LNCAP (cell line): ENCODE measurements at regions not wholly inside any gene's neighbourhood (a gene's known extent, or its start where the extent isn't known, plus 50 kb on each side); places are given as distances from the start of the nearest gene placed in this dataset.

Source experiments
- CTCF ChIP-seq: fragments of 450-650 bp; IDR thresholded peaks from 2 replicates; pipeline ENCODE4 v1.5.1; 2017; ENCODE audit warnings: mild to moderate bottlenecking

GRCh38 chr10:62597226-62597625 lies 207.3 kb upstream of the ADO start:
- no peak for TF ChIP-seq CTCF

- TF ChIP-seq CTCF, result no peak
Measured at GRCh38 chr10:62599161-62599560, 205.4 kb upstream of the ADO start.

GRCh38 chr10:62610649-62611229 lies 193.8 kb upstream of the ADO start:
- TF ChIP-seq CTCF, result peak; percentile 77

- TF ChIP-seq CTCF, result no peak
Measured at GRCh38 chr10:62613424-62613823, 191.1 kb upstream of the ADO start.

- TF ChIP-seq CTCF, result no peak
Measured at GRCh38 chr10:62613859-62614258, 190.7 kb upstream of the ADO start.

- no peak for TF ChIP-seq CTCF
Measured at GRCh38 chr10:62614389-62615157, 189.9 kb upstream of the ADO start.

- TF ChIP-seq CTCF, result no peak
Measured at GRCh38 chr10:62616885-62617590, 187.5 kb upstream of the ADO start.
